Keratinocyte (primary cell): ENCODE measurements at regions not wholly inside any gene's neighbourhood (a gene's known extent, or its start where the extent isn't known, plus 50 kb on each side); places are given as distances from the start of the nearest gene placed in this dataset.

Experiments used
- DNase-seq: peaks from one replicate; pipeline ENCODE4 v3.0.0-alpha.2; 2011; ENCODE audit warnings: low read depth, missing footprints, low spot score
- FAIRE-seq: peaks from 2 replicates; lab custom pipeline; 2011; peaks lifted over from hg19 to GRCh38; lab: Jason Lieb, UNC
- H2AFZ ChIP-seq: 2 replicates; pipeline ENCODE4 v1.6.0; 2012; ENCODE audit warnings: low read length, control low read depth, inconsistent platforms; ENCODE audit not compliant: control insufficient read depth
- H3K27ac ChIP-seq: 2 replicates; pipeline ENCODE4 v1.5.1; 2011; ENCODE audit warnings: low read length; ENCODE audit not compliant: control insufficient read depth, insufficient read depth
- H3K27me3 ChIP-seq: 3 replicates; pipeline ENCODE4 v1.6.0; 2011; ENCODE audit warnings: low read length; ENCODE audit not compliant: control insufficient read depth, insufficient read depth; ENCODE audit errors: extremely low read depth
- H3K36me3 ChIP-seq, 2 experiments: 2 replicates in 1 of 2; 3 replicates in 1 of 2; pipeline ENCODE4 v1.5.1; 2011; ENCODE audit warnings: low read length in 2 of 2, mild to moderate bottlenecking in 1 of 2; ENCODE audit not compliant: control insufficient read depth in 2 of 2, insufficient read depth in 2 of 2; ENCODE audit errors: extremely low read depth in 1 of 2
- H3K4me1 ChIP-seq: 3 replicates; pipeline ENCODE4 v1.5.1; 2011; ENCODE audit warnings: low read length; ENCODE audit not compliant: control insufficient read depth, insufficient read depth; ENCODE audit errors: extremely low read depth
- H3K4me2 ChIP-seq: 3 replicates; pipeline ENCODE4 v1.6.0; 2011; ENCODE audit warnings: low read depth, low read length; ENCODE audit not compliant: control insufficient read depth, insufficient read depth; ENCODE audit errors: extremely low read depth
- H3K4me3 ChIP-seq, 3 experiments: fragments of 200-600 bp in 1 of 3; sonication (generic) in 1 of 3; 2 replicates in 2 of 3; 3 replicates in 1 of 3; pipeline ENCODE4 v1.5.1; 2011 to 2016; ENCODE audit warnings: low read length in 3 of 3, mild to moderate bottlenecking in 3 of 3, control low read depth in 2 of 3, inconsistent platforms in 1 of 3, low read depth in 1 of 3, mixed read lengths in 1 of 3, mixed run types in 1 of 3, moderate library complexity in 1 of 3; ENCODE audit not compliant: control insufficient read depth in 2 of 3, insufficient read depth in 2 of 3; ENCODE audit errors: extremely low read depth in 1 of 3
- H3K79me2 ChIP-seq: 2 replicates; pipeline ENCODE4 v1.6.0; 2012; ENCODE audit warnings: low read length; ENCODE audit not compliant: control insufficient read depth, insufficient read depth
- H3K9ac ChIP-seq: 3 replicates; pipeline ENCODE4 v1.6.0; 2011; ENCODE audit warnings: low read length; ENCODE audit not compliant: control insufficient read depth, insufficient read depth; ENCODE audit errors: extremely low read depth
- H3K9me1 ChIP-seq: 3 replicates; pipeline ENCODE4 v1.6.0; 2011; ENCODE audit warnings: low read length; ENCODE audit not compliant: control insufficient read depth, insufficient read depth; ENCODE audit errors: extremely low read depth
- H3K9me3 ChIP-seq: 2 replicates; pipeline ENCODE4 v1.5.1; 2012; ENCODE audit warnings: low read depth, low read length; ENCODE audit not compliant: control insufficient read depth
- H4K20me1 ChIP-seq: 3 replicates; pipeline ENCODE4 v1.6.0; 2011; ENCODE audit warnings: low read length; ENCODE audit not compliant: control insufficient read depth, insufficient read depth; ENCODE audit errors: extremely low read depth
- EZH2 ChIP-seq: IDR thresholded peaks from one replicate; pipeline ENCODE4 v1.6.1; 2012; ENCODE audit warnings: inconsistent platforms, mild to moderate bottlenecking, low read length, moderate library complexity
- dilution Hi-C: fragments of 300-500 bp; cut with MboI; formaldehyde crosslinking; loops from one replicate; pipeline ENCODE4 v1.7.0; 2020; ENCODE audit warnings: low sequenced_read_pairs; ENCODE audit not compliant: extremely low pct_ligation_motif_present
- TF ChIP-seq, protein P1 (sequence below), 3 experiments: IDR thresholded peaks in 1 of 3; conservative IDR thresholded peaks in 1 of 3; optimal IDR thresholded peaks in 1 of 3; 2 replicates in 2 of 3; 3 replicates in 1 of 3; pipeline versions ENCODE3 to v1.5.1; 2011; ENCODE audit warnings: low read length in 3 of 3, mild to moderate bottlenecking in 3 of 3, moderate library complexity in 2 of 3, control low read depth in 1 of 3, inconsistent platforms in 1 of 3; ENCODE audit not compliant: insufficient read depth in 2 of 3; ENCODE audit errors: extremely low read depth in 1 of 3

DNA sequence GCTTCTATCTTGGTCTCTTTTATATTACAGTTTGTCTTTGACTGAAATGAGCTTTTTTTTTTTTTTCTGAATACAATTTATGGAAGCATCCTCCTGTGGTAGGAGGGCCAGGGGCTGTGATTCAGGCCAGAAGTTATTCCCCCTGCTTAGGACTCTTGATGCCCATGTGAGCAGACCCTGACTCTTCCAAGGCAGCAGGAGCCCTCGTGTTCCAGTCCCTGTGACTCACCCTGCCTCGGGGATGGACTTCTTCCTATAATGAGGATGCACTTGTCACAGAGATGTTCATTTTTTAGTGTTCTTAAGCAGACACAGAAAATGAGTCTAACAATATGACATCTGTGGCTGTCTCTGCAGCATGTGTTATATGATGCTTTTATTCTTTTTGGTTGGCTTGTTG, 1293.7 kb upstream of the AUTS2 start:
- Histone ChIP-seq H4K20me1 (no peaks in the 10 kb centered on the region), H3K4me1 (no peaks in the 10 kb centered on the region), H3K27me3 (no peaks in the 10 kb centered on the region), H3K4me3 (no peak overlapping the region), H3K9ac (no peak overlapping the region), H3K4me2 (no peak overlapping the region), H2AFZ (no peak overlapping the region), H3K9me3 (no peaks in the 10 kb centered on the region), H3K27ac (no peak overlapping the region), H3K79me2 (no peaks in the 10 kb centered on the region), H3K36me3 (no peaks in the 10 kb centered on the region), H3K9me1 (no peaks in the 10 kb centered on the region)
- FAIRE-seq (no peak), DNase-seq (no peak)
- TF ChIP-seq EZH2: no peak
- TF ChIP-seq, protein P1, sequence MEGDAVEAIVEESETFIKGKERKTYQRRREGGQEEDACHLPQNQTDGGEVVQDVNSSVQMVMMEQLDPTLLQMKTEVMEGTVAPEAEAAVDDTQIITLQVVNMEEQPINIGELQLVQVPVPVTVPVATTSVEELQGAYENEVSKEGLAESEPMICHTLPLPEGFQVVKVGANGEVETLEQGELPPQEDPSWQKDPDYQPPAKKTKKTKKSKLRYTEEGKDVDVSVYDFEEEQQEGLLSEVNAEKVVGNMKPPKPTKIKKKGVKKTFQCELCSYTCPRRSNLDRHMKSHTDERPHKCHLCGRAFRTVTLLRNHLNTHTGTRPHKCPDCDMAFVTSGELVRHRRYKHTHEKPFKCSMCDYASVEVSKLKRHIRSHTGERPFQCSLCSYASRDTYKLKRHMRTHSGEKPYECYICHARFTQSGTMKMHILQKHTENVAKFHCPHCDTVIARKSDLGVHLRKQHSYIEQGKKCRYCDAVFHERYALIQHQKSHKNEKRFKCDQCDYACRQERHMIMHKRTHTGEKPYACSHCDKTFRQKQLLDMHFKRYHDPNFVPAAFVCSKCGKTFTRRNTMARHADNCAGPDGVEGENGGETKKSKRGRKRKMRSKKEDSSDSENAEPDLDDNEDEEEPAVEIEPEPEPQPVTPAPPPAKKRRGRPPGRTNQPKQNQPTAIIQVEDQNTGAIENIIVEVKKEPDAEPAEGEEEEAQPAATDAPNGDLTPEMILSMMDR (optimal IDR thresholded peaks at IDR 0.05 in 1 of 3, IDR thresholded peaks at IDR 0.05 in 1 of 3, conservative IDR thresholded peaks at IDR 0.05 in 1 of 3; ENCODE audit: extremely low read depth in 1 of 3, insufficient read depth in 2 of 3, low read length in 3 of 3): no peak
- dilution Hi-C loops: no loop called here

DNA sequence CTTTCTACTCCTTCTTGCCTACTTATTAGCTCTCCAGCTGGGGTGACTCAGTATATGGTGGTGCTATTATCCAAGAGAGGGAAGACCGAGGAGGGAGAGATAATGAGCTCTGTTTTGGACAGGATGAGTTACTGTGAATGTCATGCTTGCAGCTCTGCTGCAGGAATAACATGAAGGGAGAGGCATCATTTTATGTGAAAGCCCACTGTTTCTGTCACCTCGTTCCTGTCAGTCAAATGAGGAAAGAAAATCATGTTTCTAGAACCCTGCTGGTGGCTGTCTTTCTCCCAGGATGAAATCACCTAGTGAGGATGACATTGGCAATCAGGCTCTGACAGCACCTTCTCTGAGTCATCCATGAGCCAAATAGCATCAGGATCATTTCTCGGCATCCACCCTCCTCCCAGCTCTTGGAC, 1291.6 kb upstream of the AUTS2 start:
- Histone ChIP-seq H3K36me3 (no peaks in the 10 kb centered on the region), H3K9me3 (no peaks in the 10 kb centered on the region), H3K4me1 (no peaks in the 10 kb centered on the region), H4K20me1 (no peaks in the 10 kb centered on the region), H3K9ac (no peak overlapping the region), H3K27ac (no peak overlapping the region), H3K79me2 (no peaks in the 10 kb centered on the region), H3K9me1 (no peaks in the 10 kb centered on the region), H2AFZ (no peak overlapping the region), H3K27me3 (no peaks in the 10 kb centered on the region), H3K4me3 (no peak overlapping the region), H3K4me2 (no peak overlapping the region)
- TF ChIP-seq, protein P1 (optimal IDR thresholded peaks at IDR 0.05 in 1 of 3, IDR thresholded peaks at IDR 0.05 in 1 of 3, conservative IDR thresholded peaks at IDR 0.05 in 1 of 3; ENCODE audit: extremely low read depth in 1 of 3, insufficient read depth in 2 of 3, low read length in 3 of 3): no peak
- no peak for TF ChIP-seq EZH2
- DNase-seq (no peak), FAIRE-seq (no peak)
- dilution Hi-C loops: no loop called here
